GM21717 (cell line): ENCODE measurements at regions not wholly inside any gene's neighbourhood (a gene's known extent, or its start where the extent isn't known, plus 50 kb on each side); places are given as distances from the start of the nearest gene placed in this dataset.
"Not testable (repeated sequence)": the region's sequence is repeated elsewhere in the genome, so short reads cannot be mapped to it uniquely, and the experiment has no call there.

ENCODE experiments used
- ATAC-seq: cut with Tn5 transposase; IDR thresholded peaks from one replicate; pipeline ENCODE4 v1.9.1; 2021; ENCODE audit warnings: mild to moderate bottlenecking, moderate library complexity; ENCODE audit not compliant: unreplicated experiment

GRCh38 chr11:38751421-38751820 lies 2153.4 kb upstream of the RAG2 start:
- no peak for ATAC-seq

GRCh38 chr11:38746516-38746915 lies 2148.5 kb upstream of the RAG2 start:
- not testable (repeated sequence) for ATAC-seq

GRCh38 chr11:38723361-38723760 lies 2125.3 kb upstream of the RAG2 start:
- ATAC-seq: no peak

- ATAC-seq: no peak
These were observed 2123.7 kb upstream of the RAG2 start for GRCh38 chr11:38721586-38722315.

- no peak for ATAC-seq
These were observed 2120.6 kb upstream of the RAG2 start for GRCh38 chr11:38718659-38719058.

- ATAC-seq: no peak
These were observed 2120.0 kb upstream of the RAG2 start for GRCh38 chr11:38718049-38718448.

- no peak for ATAC-seq
These were observed 2113.1 kb upstream of the RAG2 start for GRCh38 chr11:38711110-38711509.

- ATAC-seq: no peak
These were observed 2112.2 kb upstream of the RAG2 start for GRCh38 chr11:38710262-38710661.

- ATAC-seq: no peak
These were observed 2102.1 kb upstream of the RAG2 start for GRCh38 chr11:38700111-38700510.

GRCh38 chr11:38693306-38693705 lies 2095.3 kb upstream of the RAG2 start:
- no peak for ATAC-seq

- ATAC-seq: not testable (repeated sequence)
These were observed 2092.2 kb upstream of the RAG2 start for GRCh38 chr11:38690211-38690610.

GRCh38 chr11:38687008-38687407 lies 2089.0 kb upstream of the RAG2 start:
- no peak for ATAC-seq

GRCh38 chr11:38683484-38683883 lies 2085.4 kb upstream of the RAG2 start:
- no peak for ATAC-seq

- no peak for ATAC-seq
These were observed 2082.7 kb upstream of the RAG2 start for GRCh38 chr11:38680746-38681145.

- no peak for ATAC-seq
These were observed 2082.1 kb upstream of the RAG2 start for GRCh38 chr11:38680166-38680565.

GRCh38 chr11:38672445-38672844 lies 2074.4 kb upstream of the RAG2 start:
- ATAC-seq: no peak

- ATAC-seq: no peak
These were observed 2069.3 kb upstream of the RAG2 start for GRCh38 chr11:38667359-38667758.

GRCh38 chr11:38648604-38649003 lies 2050.6 kb upstream of the RAG2 start:
- ATAC-seq: no peak

- no peak for ATAC-seq
These were observed 2048.3 kb upstream of the RAG2 start for GRCh38 chr11:38646382-38646781.

GRCh38 chr11:38640854-38641253 lies 2042.8 kb upstream of the RAG2 start:
- no peak for ATAC-seq

- no peak for ATAC-seq
These were observed 2014.7 kb upstream of the RAG2 start for GRCh38 chr11:38612701-38613100.

- not testable (repeated sequence) for ATAC-seq
These were observed 2003.3 kb upstream of the RAG2 start for GRCh38 chr11:38601371-38601770.

GRCh38 chr11:38598418-38598817 lies 2000.4 kb upstream of the RAG2 start:
- no peak for ATAC-seq
